ENCODE measurements at regions not wholly inside any gene's neighbourhood (a gene's known extent, or its start where the extent isn't known, plus 50 kb on each side); places are given as distances from the start of the nearest gene placed in this dataset.

GRCh38 chr13:26967119-26968038 is 204.2 kb downstream of the USP12 start:
- ATAC-seq (no peak), DNase-seq (ENCODE audit: low read depth, low spot score) (no peak)
- Histone ChIP-seq H3K9ac (ENCODE audit: low read length) (no peak overlapping the region), H3K9me2 (ENCODE audit: insufficient read depth) (no peaks in the 10 kb centered on the region), H2AFZ (ENCODE audit: low read depth, low read length, poor library complexity, severe bottlenecking) (no peak overlapping the region), H3K27me3 (ENCODE audit: insufficient read depth, low read length) (no peaks in the 10 kb centered on the region), H3K79me2 (ENCODE audit: insufficient read depth, low read length) (no peaks in the 10 kb centered on the region), H3K27ac (ENCODE audit: low read depth, low read length) (no peak overlapping the region), H3K4me3 (replicated peaks in 1 of 2; ENCODE audit: low read depth in 1 of 2, low read length in 2 of 2) (no peak overlapping the region), H3K36me3 (ENCODE audit: control insufficient read depth in 1 of 2, insufficient read depth in 2 of 2, low read length in 2 of 2) (no peaks in the 10 kb centered on the region), H3K4me2 (ENCODE audit: low read length) (no peak overlapping the region), H3K9me3 (ENCODE audit: control insufficient read depth in 1 of 2, insufficient read depth in 1 of 2, low read depth in 1 of 2, low read length in 2 of 2) (no peaks in the 10 kb centered on the region), H4K20me1 (ENCODE audit: insufficient read depth) (no peaks in the 10 kb centered on the region), H3K4me1 (ENCODE audit: control insufficient read depth in 1 of 2, insufficient read depth in 2 of 2, low read length in 2 of 2) (no peaks in the 10 kb centered on the region)
- TF ChIP-seq CEBPB (IDR thresholded peaks at IDR 0.05; ENCODE audit: low read depth) (no peak), POLR2A (IDR thresholded peaks at IDR 0.05; ENCODE audit: borderline replicate concordance, extremely low read depth, insufficient read depth, insufficient read length) (no peak)
- POLR2A ChIA-PET = no interaction called here
- intact Hi-C loops (cut with micrococcal nuclease) = no loop called here
- CTCF ChIA-PET = interaction anchor here (0.6 to 1.5 kb wide), 3 partner anchors 20 to 1378 kb away, joined by 4 to 5 read pairs (median 5); no protein-coding TSS in a partner anchor
- BruUV-seq (replicated peaks) = no TSS peak
- RAD21 ChIA-PET (ENCODE audit: low non-redundant PET in 1 of 2, low total read pairs in 2 of 2, uncharacterized antibody in 2 of 2, unreplicated experiment in 2 of 2) = no interaction called here

- Histone ChIP-seq H3K9me2 (ENCODE audit: insufficient read depth) (no peaks in the 10 kb centered on the region), H3K36me3 (ENCODE audit: control insufficient read depth in 1 of 2, insufficient read depth in 2 of 2, low read length in 2 of 2) (no peaks in the 10 kb centered on the region), H4K20me1 (ENCODE audit: insufficient read depth) (no peaks in the 10 kb centered on the region), H3K4me2 (ENCODE audit: low read length) (no peak overlapping the region), H3K27me3 (ENCODE audit: insufficient read depth, low read length) (no peaks in the 10 kb centered on the region), H3K79me2 (ENCODE audit: insufficient read depth, low read length) (no peaks in the 10 kb centered on the region), H2AFZ (ENCODE audit: low read depth, low read length, poor library complexity, severe bottlenecking) (no peak overlapping the region), H3K27ac (ENCODE audit: low read depth, low read length) (no peak overlapping the region), H3K4me3 (replicated peaks in 1 of 2; ENCODE audit: low read depth in 1 of 2, low read length in 2 of 2) (no peak overlapping the region), H3K4me1 (ENCODE audit: control insufficient read depth in 1 of 2, insufficient read depth in 2 of 2, low read length in 2 of 2) (no peaks in the 10 kb centered on the region), H3K9ac (ENCODE audit: low read length) (no peak overlapping the region), H3K9me3 (ENCODE audit: control insufficient read depth in 1 of 2, insufficient read depth in 1 of 2, low read depth in 1 of 2, low read length in 2 of 2) (no peaks in the 10 kb centered on the region)
- ATAC-seq (no peak), DNase-seq (ENCODE audit: low read depth, low spot score) (no peak)
- ChIA-PET CTCF (interaction anchor here (1.4 to 1.5 kb wide), 2 partner anchors 20 to 395 kb away, joined by 5 read pairs; no protein-coding TSS in a partner anchor), POLR2A (no interaction called here), RAD21 (ENCODE audit: low non-redundant PET in 1 of 2, low total read pairs in 2 of 2, uncharacterized antibody in 2 of 2, unreplicated experiment in 2 of 2) (no interaction called here)
- intact Hi-C loops (cut with micrococcal nuclease) = no loop called here
- TF ChIP-seq ZNF274 (IDR thresholded peaks at IDR 0.05; ENCODE audit: low read depth, low read length) = no peak
- TF ChIP-seq ELF1 (IDR thresholded peaks at IDR 0.05; ENCODE audit: borderline replicate concordance, low read depth) = no peak
- TF ChIP-seq REST (IDR thresholded peaks at IDR 0.05; ENCODE audit: low read depth) = no peak
- TF ChIP-seq EZH2 (IDR thresholded peaks at IDR 0.05) = no peak
- TF ChIP-seq POLR2A (IDR thresholded peaks at IDR 0.05; ENCODE audit: borderline replicate concordance, extremely low read depth, insufficient read depth, insufficient read length) = no peak
- no TSS peak for BruUV-seq (replicated peaks)
Observed at GRCh38 chr13:26966701-26967080, 204.9 kb downstream of the USP12 start.
